HEK293T (cell line): ENCODE measurements at regions not wholly inside any gene's neighbourhood (a gene's known extent, or its start where the extent isn't known, plus 50 kb on each side); places are given as distances from the start of the nearest gene placed in this dataset.

Experiments used
- CTCF ChIA-PET: fragments of 350-600 bp; formaldehyde crosslinking; extraction: SDS; loops from one replicate; lab custom pipeline; 2021; ENCODE audit warnings: antibody characterized with exemption, inconsistent platforms; lab: Yijun Ruan, JAX
- POLR2A ChIA-PET: fragments of 350-600 bp; formaldehyde crosslinking; extraction: SDS; loops from one replicate; lab custom pipeline; 2020; ENCODE audit warnings: antibody characterized with exemption, inconsistent platforms; lab: Yijun Ruan, JAX
- DNase-seq: peaks from one replicate; pipeline ENCODE4 v3.0.0; 2012; ENCODE audit warnings: mixed read lengths; ENCODE audit errors: extremely low spot score
- ARNT ChIP-seq: fragments of 450-650 bp; IDR thresholded peaks from 2 replicates; pipeline ENCODE4 v1.6.1; 2017; ENCODE audit warnings: mild to moderate bottlenecking
- BHLHE40 ChIP-seq: fragments of 450-650 bp; IDR thresholded peaks from 2 replicates; pipeline ENCODE4 v1.6.1; 2016; ENCODE audit warnings: mild to moderate bottlenecking, moderate library complexity, borderline replicate concordance
- CTBP1 ChIP-seq: fragments of 450-650 bp; IDR thresholded peaks from 2 replicates; pipeline ENCODE4 v1.6.1; 2016; ENCODE audit warnings: borderline replicate concordance
- ELF4 ChIP-seq: fragments of 450-650 bp; IDR thresholded peaks from 2 replicates; pipeline ENCODE4 v1.6.1; 2017; ENCODE audit warnings: antibody characterized with exemption
- FOXA1 ChIP-seq: fragments of 450-650 bp; IDR thresholded peaks from 2 replicates; pipeline ENCODE4 v1.6.1; 2016; ENCODE audit warnings: mild to moderate bottlenecking
- FOXK2 ChIP-seq: fragments of 450-650 bp; IDR thresholded peaks from 2 replicates; pipeline ENCODE4 v1.6.1; 2016; ENCODE audit warnings: mild to moderate bottlenecking
- FOXM1 ChIP-seq: fragments of 450-650 bp; IDR thresholded peaks from 2 replicates; pipeline ENCODE4 v1.6.1; 2017; ENCODE audit warnings: mild to moderate bottlenecking, borderline replicate concordance
- HDGF ChIP-seq: fragments of 450-650 bp; IDR thresholded peaks from 2 replicates; pipeline ENCODE4 v1.6.1; 2017; ENCODE audit warnings: antibody characterized with exemption, borderline replicate concordance
- L3MBTL2 ChIP-seq: fragments of 450-650 bp; conservative IDR thresholded peaks from 2 replicates; pipeline ENCODE4 v1.6.1; 2016; ENCODE audit warnings: mild to moderate bottlenecking
- LEF1 ChIP-seq: fragments of 450-650 bp; IDR thresholded peaks from 2 replicates; pipeline ENCODE4 v1.6.1; 2017; ENCODE audit warnings: mild to moderate bottlenecking, borderline replicate concordance
- NFRKB ChIP-seq: fragments of 450-650 bp; IDR thresholded peaks from 2 replicates; pipeline ENCODE4 v1.6.1; 2016; ENCODE audit warnings: mild to moderate bottlenecking, moderate library complexity
- SP1 ChIP-seq: fragments of 450-650 bp; IDR thresholded peaks from 2 replicates; pipeline ENCODE4 v1.6.1; 2017
- SUZ12 ChIP-seq: fragments of 450-650 bp; IDR thresholded peaks from 2 replicates; pipeline ENCODE4 v1.6.1; 2016; ENCODE audit warnings: mild to moderate bottlenecking
- TARDBP ChIP-seq: fragments of 450-650 bp; IDR thresholded peaks from 2 replicates; pipeline ENCODE4 v1.6.1; 2016
- ZNF384 ChIP-seq: fragments of 450-650 bp; IDR thresholded peaks from 2 replicates; pipeline ENCODE4 v1.6.1; 2016
- TF ChIP-seq, protein P1 (sequence below): fragments of 450-650 bp; IDR thresholded peaks from 2 replicates; pipeline ENCODE4 v1.6.1; 2016

DNA sequence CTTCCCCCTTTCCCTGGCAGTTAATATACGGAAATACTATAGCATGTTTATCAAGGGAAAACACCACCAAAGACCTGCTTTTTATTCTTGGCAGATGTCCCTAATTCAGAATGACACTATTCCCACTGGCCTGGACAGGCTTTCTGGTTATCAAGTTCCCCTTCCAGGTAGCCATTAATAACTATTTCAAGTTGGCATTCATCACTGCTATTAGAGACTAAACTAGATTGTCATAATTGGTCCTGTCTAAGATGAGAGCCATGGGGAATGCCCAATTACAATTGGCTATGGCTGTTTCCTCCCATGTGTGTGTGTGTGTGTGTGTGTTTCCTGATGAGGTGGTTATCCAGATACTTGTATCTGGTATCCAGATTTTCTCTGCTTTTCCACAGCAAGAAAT is 608.1 kb downstream of the SQOR start:
- TF ChIP-seq FOXM1, result no peak
- no peak for TF ChIP-seq ELF4
- ChIA-PET CTCF (no interaction called here), POLR2A (no interaction called here)
- no peak for DNase-seq

DNA sequence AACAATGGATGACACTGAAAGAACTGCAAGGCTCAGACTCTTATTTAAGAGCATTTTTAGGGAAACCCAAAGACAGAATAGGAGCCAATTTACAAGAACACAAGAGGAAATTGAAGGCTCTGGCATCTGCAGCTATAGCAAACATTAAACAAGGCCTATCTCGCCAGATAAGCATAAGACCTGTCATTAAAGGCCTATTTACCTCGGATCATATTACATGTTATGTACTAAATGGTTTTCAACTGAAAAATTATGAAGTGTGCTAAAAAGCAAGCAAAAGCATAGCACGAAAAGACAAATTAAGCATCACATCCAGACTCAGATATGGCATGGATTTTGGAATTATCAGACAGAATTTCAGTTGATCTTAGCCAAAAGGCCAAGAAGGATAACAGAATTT is 617.1 kb downstream of the SQOR start:
- ChIA-PET CTCF (no interaction called here), POLR2A (no interaction called here)
- no peak for DNase-seq

DNA sequence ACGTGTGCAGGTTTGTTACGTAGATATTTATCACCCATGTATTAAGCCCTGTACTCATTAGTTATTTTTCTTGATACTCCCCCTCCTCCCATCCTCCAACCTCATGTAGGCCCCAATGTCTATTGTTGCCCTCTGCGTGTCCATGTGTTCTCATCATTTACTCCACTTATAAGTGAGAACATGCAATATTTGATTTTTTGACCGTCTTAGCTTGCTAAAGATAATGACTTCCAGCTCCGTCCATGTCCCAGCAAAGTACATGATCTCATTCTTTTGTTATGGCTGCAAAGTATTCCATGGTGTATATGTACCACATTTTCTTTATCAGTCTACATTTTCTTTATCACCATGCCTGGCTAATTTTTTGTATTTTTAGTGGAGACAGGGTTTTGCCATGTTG is 623.2 kb downstream of the SQOR start:
- ChIA-PET CTCF (no interaction called here), POLR2A (no interaction called here)
- DNase-seq, result no peak
- TF ChIP-seq TARDBP (no peak), FOXA1 (no peak), FOXK2 (no peak), ARNT (no peak), BHLHE40 (no peak), ELF4 (no peak), L3MBTL2 (no peak), CTBP1 (no peak), ZNF384 (no peak), LEF1 (no peak), SUZ12 (no peak), NFRKB (no peak), SP1 (no peak), FOXM1 (no peak), HDGF (no peak)
- TF ChIP-seq, protein P1, sequence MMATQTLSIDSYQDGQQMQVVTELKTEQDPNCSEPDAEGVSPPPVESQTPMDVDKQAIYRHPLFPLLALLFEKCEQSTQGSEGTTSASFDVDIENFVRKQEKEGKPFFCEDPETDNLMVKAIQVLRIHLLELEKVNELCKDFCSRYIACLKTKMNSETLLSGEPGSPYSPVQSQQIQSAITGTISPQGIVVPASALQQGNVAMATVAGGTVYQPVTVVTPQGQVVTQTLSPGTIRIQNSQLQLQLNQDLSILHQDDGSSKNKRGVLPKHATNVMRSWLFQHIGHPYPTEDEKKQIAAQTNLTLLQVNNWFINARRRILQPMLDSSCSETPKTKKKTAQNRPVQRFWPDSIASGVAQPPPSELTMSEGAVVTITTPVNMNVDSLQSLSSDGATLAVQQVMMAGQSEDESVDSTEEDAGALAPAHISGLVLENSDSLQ, result no peak

More for the DNA sequence above, 617.1 kb downstream of the SQOR start:
- no peak for TF ChIP-seq CTBP1
- no peak for TF ChIP-seq TARDBP
- TF ChIP-seq, protein P1, result no peak
- TF ChIP-seq ZNF384, result no peak
- TF ChIP-seq BHLHE40, result no peak
- no peak for TF ChIP-seq HDGF

DNA sequence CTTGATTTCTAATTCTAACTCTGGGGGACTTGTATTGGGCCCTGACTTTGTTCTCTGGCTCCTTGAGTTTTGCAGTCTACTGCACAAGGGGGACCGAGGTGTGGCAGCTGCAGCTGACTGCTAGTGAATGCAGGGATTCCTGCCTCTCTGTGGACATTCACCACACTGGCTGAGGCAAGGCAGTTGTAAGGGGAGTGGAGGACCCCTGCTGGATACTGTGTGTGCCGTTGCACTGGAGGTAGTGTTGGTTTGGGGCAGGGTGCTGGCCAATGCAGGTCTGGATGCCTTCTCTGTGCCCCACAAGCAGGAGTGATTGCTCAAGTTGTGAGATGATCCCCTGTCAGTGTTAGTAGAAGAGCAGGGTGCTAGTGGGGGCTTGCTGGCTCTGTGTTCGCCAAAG is 626.1 kb downstream of the SQOR start:
- TF ChIP-seq LEF1, result no peak
- TF ChIP-seq ELF4, result no peak
- TF ChIP-seq SP1, result no peak
- TF ChIP-seq FOXA1, result no peak
- TF ChIP-seq HDGF, result no peak
- no peak for TF ChIP-seq ARNT
- TF ChIP-seq SUZ12, result no peak
- no peak for TF ChIP-seq NFRKB
- no peak for TF ChIP-seq FOXK2
- TF ChIP-seq ZNF384, result no peak
- no peak for TF ChIP-seq CTBP1
- no peak for TF ChIP-seq L3MBTL2
- TF ChIP-seq, protein P1, result no peak
- TF ChIP-seq BHLHE40, result no peak
- no peak for TF ChIP-seq TARDBP
- TF ChIP-seq FOXM1, result no peak
- ChIA-PET CTCF (no interaction called here), POLR2A (no interaction called here)
- no peak for DNase-seq

DNA sequence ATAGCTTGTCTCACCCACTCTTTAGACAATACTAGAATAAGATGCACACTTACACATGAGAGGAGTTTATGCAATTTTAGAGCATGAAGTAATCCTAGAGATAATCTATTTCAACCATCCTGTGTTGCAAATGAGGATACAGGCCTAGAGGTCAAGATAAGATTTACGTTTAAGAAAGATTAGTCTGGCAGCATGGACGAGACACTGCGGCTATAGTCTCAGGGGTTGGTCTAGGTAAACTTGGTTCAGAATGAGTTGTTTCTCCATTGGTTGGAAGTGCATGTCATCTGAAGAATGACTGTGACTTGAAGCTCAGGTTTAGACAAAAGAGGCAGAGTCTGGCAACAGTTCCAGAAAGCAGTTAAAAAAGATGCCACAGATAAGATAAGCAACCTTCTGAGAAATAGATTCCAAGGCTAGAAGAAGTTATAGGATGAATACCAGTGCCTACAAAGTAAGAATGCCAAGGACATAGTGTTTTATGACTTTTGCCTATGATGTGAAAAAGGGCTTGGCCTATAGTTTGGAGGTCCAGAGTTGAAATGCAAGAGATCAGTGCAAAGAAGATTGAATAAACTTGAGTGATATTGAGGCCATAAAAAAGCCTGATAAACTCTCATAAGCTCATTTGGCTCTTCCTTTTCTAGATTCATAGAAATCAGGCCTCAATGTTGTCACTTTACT is 631.0 kb downstream of the SQOR start:
- ChIA-PET CTCF (no interaction called here), POLR2A (no interaction called here)
- DNase-seq, result no peak

DNA sequence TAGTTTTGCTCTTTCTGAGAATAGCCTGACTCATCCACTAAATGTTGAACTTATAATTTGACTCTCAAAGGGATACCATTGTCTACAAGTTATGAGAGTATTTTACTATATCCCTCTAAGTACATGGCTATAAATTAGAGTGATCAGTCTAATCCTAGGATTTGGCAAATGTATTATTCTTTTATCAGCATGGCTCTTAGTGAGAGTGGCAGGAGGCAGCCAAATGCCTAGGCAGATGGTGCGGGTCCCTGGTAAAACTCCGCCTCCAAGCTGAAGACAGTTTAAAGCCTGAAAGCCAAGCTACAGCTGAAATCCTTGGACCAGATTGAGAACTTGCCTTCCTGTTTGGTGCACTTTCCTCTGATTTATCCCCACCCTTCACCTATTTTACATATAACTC is 631.8 kb downstream of the SQOR start:
- no peak for DNase-seq
- TF ChIP-seq FOXM1 (no peak), FOXA1 (no peak), SP1 (no peak), ARNT (no peak), CTBP1 (no peak), HDGF (no peak), ELF4 (no peak), FOXK2 (no peak), ZNF384 (no peak), SUZ12 (no peak), NFRKB (no peak), TARDBP (no peak), BHLHE40 (no peak), L3MBTL2 (no peak), LEF1 (no peak)
- TF ChIP-seq, protein P1, result no peak
- ChIA-PET POLR2A (no interaction called here), CTCF (no interaction called here)

More for the DNA sequence above, 631.0 kb downstream of the SQOR start:
- no peak for TF ChIP-seq CTBP1
- no peak for TF ChIP-seq FOXM1
- TF ChIP-seq BHLHE40, result no peak
- TF ChIP-seq L3MBTL2, result no peak
- TF ChIP-seq ELF4, result no peak
- no peak for TF ChIP-seq SP1
- no peak for TF ChIP-seq HDGF
- no peak for TF ChIP-seq LEF1
- no peak for TF ChIP-seq NFRKB
